IMR-90 (cell line): ENCODE measurements at regions not wholly inside any gene's neighbourhood (a gene's known extent, or its start where the extent isn't known, plus 50 kb on each side); places are given as distances from the start of the nearest gene placed in this dataset.

Experiments
- CEBPB ChIP-seq: IDR thresholded peaks from 2 replicates; pipeline ENCODE4 v1.6.1; 2012; ENCODE audit warnings: low read depth, low read length, improper control_type of control experiment
- CHD1 ChIP-seq: IDR thresholded peaks from 2 replicates; pipeline ENCODE4 v1.6.1; 2012; ENCODE audit warnings: low read depth, low read length, improper control_type of control experiment
- CTCF ChIP-seq: conservative IDR thresholded peaks from 2 replicates; pipeline ENCODE4 v1.5.1; 2012; ENCODE audit warnings: mild to moderate bottlenecking, low read depth, low read length, improper control_type of control experiment
- FOS ChIP-seq: fragments of 150-350 bp; IDR thresholded peaks from 2 replicates; pipeline ENCODE4 v1.6.1; 2016; ENCODE audit warnings: low read depth, low read length
- MAFK ChIP-seq: IDR thresholded peaks from 2 replicates; pipeline ENCODE4 v1.6.1; 2012; ENCODE audit warnings: low read depth, low read length, improper control_type of control experiment
- MXI1 ChIP-seq: IDR thresholded peaks from 2 replicates; pipeline ENCODE4 v1.6.1; 2012; ENCODE audit warnings: low read depth, mild to moderate bottlenecking, low read length, moderate library complexity, borderline replicate concordance
- NFE2L2 ChIP-seq: fragments of 150-350 bp; IDR thresholded peaks from 2 replicates; pipeline ENCODE4 v1.6.1; 2016; ENCODE audit warnings: low read depth, mild to moderate bottlenecking, low read length
- POLR2A ChIP-seq: IDR thresholded peaks from 2 replicates; pipeline ENCODE4 v1.6.1; 2012; ENCODE audit warnings: mild to moderate bottlenecking, low read depth, low read length
- RAD21 ChIP-seq: IDR thresholded peaks from 2 replicates; pipeline ENCODE4 v1.6.1; 2012; ENCODE audit warnings: low read length, improper control_type of control experiment
- RFX5 ChIP-seq: IDR thresholded peaks from 2 replicates; pipeline ENCODE4 v1.8.0; 2012; ENCODE audit warnings: low read depth, mild to moderate bottlenecking, low read length, moderate library complexity
- USF2 ChIP-seq: fragments of 150-350 bp; IDR thresholded peaks from 2 replicates; pipeline ENCODE4 v1.6.1; 2017; ENCODE audit warnings: mild to moderate bottlenecking, antibody characterized with exemption, low read length, low read depth

DNA sequence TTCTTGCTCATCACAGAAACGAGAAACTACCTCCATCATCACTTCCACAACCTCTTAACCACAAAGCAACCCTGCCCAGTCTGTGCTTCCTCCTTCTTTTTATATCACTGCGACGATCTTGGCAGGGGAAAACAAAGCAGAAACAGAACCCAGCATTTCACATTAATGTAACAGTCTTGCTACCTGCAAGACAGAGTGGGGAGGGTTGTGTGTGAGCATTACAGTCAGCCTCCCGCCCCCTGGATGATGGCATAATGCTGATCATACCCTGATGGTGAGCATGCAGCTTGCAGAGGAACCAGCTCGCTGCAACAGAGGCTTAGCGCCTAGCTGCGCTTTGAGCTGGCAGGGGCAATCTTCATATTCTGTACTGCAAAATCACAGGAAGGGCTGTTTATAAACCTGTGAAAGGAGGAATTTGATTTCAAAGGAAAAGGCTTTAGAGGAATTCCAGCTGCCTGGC, 376.1 kb downstream of the IRS1 start:
- TF ChIP-seq POLR2A (no peak), CTCF (no peak), CHD1 (no peak), RAD21 (no peak), FOS (no peak), RFX5 (no peak), MXI1 (no peak), NFE2L2 (no peak), USF2 (no peak), CEBPB (peak; percentile 18; the same call in 1 of the 2 replicates), MAFK (no peak)
